ENCODE measurements at regions not wholly inside any gene's neighbourhood (a gene's known extent, or its start where the extent isn't known, plus 50 kb on each side); places are given as distances from the start of the nearest gene placed in this dataset.

GRCh38 chr17:13353590-13353989 lies 248.1 kb downstream of the HS3ST3A1 start:
- no peak for DNase-seq

GRCh38 chr17:13352747-13353415 lies 248.8 kb downstream of the HS3ST3A1 start:
- no peak for DNase-seq

DNA sequence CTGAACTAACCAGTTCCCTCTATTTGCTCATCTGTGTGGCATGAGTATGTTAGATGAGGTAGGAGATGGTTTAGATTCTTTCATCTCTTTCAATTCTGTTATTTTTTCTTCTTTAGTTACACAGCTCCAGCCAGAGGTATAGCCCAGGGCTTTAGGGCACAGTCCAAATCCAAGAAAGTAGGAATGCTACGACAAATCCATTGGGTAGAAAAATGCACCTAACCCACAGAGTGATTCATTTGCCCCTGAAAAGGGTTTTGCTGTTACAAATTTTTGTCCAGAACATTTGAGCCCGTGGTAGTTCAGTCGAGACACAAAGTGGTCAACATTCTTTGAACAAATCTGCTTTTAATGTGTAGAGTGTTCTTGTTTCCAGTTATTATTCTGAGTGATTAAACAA lies 250.7 kb downstream of the HS3ST3A1 start:
- DNase-seq: no peak

- DNase-seq: no peak
Measured at GRCh38 chr17:13350466-13350865, 251.3 kb downstream of the HS3ST3A1 start.

- DNase-seq: no peak
Measured at GRCh38 chr17:13346996-13347762, 254.6 kb downstream of the HS3ST3A1 start.

- no peak for DNase-seq
Measured at GRCh38 chr17:13346592-13346991, 255.1 kb downstream of the HS3ST3A1 start.

DNA sequence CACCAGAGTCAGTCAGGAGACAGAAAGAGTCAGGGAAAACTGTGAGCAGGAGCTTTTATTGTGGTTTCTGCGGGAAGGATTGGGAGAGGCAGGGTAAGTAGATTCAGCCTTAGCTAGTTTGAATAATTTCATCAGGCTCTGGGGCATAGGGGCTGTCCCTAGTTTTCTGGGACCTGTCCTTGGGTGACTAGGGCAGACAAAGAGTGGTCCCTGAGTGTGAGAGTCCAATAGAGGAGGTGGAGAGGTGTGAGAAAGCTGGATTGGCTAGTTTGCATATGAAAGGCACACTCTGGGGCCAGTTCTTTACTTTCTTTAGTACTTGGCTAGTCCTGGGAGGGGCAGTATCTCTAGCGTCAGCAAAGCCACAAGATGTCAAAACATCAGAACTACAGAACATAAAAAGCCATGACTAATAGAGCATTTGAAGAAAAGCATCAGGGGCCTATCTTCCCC lies 255.6 kb downstream of the HS3ST3A1 start:
- no peak for DNase-seq

DNA sequence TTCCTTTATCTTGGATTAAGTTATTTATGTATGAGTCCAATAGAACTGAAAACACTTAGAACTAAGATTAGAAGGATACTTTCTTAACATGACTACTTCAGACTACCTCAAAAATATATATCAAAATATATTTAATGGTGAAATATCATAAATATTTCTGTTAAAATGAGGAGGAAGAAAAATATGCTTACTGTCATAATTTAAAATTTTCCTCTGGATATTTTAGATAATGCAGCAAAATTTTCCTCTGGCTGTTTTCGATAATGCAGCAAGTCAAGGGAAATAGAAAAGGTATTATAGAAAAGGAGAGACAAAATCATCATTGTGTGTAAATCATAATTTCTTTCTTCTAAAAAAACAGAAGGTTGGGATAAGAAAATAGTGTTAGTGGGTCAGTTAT lies 263.3 kb downstream of the HS3ST3A1 start:
- no peak for DNase-seq

GRCh38 chr17:13337864-13338371 lies 263.8 kb downstream of the HS3ST3A1 start:
- DNase-seq: peak in 2 of 14 donors; percentile 3 to 6

- no peak for DNase-seq
Measured at GRCh38 chr17:13337151-13337550, 264.6 kb downstream of the HS3ST3A1 start.

- no peak for DNase-seq
Measured at GRCh38 chr17:13334374-13334773, 267.4 kb downstream of the HS3ST3A1 start.

GRCh38 chr17:13333661-13334060 lies 268.1 kb downstream of the HS3ST3A1 start:
- no peak for DNase-seq

DNA sequence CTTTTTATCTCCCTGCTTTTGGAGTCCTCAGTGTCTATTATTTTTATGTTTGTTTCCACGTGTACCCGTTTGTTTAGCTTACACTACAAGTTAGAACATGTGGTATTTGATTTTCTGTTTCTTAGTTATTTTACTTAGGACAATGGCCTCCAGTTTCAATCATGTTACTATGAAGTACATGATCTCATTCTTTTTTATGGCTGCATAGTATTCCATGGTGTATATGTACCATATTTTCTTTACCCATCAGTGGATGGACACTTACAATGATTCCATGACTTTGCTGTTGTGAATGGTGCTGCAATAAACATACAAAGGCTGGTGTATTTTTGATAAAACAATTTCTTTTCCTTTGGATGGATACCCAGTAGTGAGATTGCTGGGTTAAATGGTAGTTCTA lies 269.5 kb downstream of the HS3ST3A1 start:
- DNase-seq: no peak

DNA sequence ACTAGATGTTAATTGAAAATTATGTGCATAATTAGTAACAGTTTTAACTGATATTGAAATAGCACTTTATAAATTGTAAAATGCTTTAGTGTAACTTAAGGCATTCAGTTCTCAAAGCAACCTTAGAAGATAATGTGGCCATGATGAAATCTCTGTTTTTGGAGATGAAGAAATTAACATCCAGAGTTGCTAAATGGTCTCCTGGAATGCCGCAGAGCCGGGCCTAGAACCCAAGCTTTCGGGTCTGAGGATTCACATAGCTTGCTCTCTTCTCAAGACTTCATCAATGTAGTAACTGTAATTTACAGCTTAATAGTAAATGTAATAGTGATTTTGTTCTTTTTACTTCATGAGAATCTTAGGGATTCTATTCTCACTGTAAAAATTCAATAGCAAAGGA lies 272.3 kb downstream of the HS3ST3A1 start:
- no peak for DNase-seq

GRCh38 chr17:13323990-13324389 lies 277.7 kb downstream of the HS3ST3A1 start:
- no peak for DNase-seq

DNA sequence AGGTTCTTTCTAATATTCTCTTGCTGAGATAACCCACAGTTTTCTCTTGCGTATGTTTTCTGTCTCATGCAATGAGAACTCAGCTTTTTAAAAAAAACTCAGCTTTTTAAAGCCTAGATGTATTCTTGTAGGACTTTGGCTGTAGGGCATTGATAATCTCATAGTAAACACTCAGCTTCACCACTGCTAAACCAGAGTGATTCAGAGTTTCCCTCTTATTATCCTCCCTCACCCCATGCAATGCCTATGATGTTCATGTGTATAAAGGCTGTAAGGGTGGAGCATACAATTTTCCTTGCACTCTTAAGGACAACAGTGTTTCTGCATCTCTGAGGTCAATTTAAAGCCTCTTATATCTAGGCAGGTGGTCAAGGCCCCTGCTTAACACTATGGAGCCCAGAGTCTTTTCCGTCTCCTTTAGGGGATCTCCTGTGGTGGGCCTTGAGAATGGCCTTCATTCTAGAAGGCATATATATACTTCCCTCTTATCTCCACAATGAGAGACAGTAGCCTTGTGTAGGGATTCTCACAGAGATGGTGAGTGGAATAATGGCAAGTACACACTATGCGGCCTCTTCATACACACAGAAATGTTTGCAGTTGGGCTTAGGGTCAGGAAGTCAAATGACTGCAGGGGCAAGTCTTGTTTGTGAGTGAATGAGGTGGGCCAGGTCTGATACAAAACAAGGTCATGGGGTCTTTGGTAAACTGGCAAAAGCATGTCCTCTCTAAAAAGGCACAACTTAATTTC lies 279.6 kb downstream of the HS3ST3A1 start:
- no peak for DNase-seq

DNA sequence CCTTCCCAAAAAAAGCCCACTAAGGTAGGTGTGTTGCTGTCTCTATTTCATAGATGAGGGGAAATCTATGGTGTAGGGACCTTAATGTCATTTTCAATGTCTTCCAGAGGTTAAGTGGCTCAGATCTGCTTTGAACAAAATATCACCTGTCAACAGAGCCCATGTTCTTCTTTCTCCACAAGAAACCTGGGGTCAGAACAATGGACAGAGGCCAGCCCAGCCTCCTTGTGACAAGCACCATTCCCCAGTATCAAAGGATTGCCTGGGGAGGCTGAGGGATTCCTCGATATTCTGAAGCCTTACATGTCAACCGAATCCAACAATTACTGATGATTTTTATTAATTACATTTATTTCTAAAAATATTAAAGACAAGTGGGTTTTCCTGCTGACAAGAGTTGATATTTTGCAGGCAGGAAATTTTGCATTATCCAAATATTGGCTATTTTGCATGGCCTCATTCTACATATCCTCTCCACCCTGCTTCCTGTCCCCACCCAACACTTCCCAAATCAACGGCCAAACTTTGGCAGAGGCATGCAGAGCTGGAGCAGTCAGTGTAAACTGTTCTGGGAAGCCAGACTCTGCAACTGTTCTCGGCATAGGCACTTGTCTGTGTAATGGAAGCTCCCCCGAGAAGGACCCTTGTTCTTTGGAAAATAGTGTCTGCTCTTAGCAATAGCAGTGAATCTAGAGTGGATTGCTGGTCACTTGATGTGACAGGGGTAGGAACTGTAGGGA lies 281.5 kb downstream of the HS3ST3A1 start:
- DNase-seq: no peak

- DNase-seq: no peak
Measured at GRCh38 chr17:13316657-13317056, 285.1 kb downstream of the HS3ST3A1 start.

GRCh38 chr17:13311306-13311705 lies 290.4 kb downstream of the HS3ST3A1 start:
- no peak for DNase-seq

- no peak for DNase-seq
Measured at GRCh38 chr17:13310858-13311257, 290.9 kb downstream of the HS3ST3A1 start.

GRCh38 chr17:13306310-13306962 lies 288.6 kb upstream of the ELAC2 start:
- DNase-seq: no peak

GRCh38 chr17:13302983-13303382 lies 285.2 kb upstream of the ELAC2 start:
- DNase-seq: no peak

Measured in C1 segment of cervical spinal cord (tissue), 14 donors.